Chondrocyte (in vitro differentiated cells): ENCODE measurements at regions not wholly inside any gene's neighbourhood (a gene's known extent, or its start where the extent isn't known, plus 50 kb on each side); places are given as distances from the start of the nearest gene placed in this dataset.

Experiments
- DNase-seq: peaks from one replicate; pipeline ENCODE4 v3.0.0; 2021; ENCODE audit warnings: mixed read lengths, low spot score
- H3K27ac Mint-ChIP-seq: one replicate; pipeline ENCODE4 v1.8.0; 2021; ENCODE audit warnings: mild to moderate bottlenecking, moderate library complexity, mixed read lengths; ENCODE audit not compliant: unreplicated experiment
- H3K27me3 Mint-ChIP-seq: 2 replicates; pipeline ENCODE4 v1.8.0; 2021; ENCODE audit warnings: low read depth, mixed read lengths
- H3K36me3 Mint-ChIP-seq: 2 replicates; pipeline ENCODE4 v1.8.0; 2021; ENCODE audit warnings: low read depth, mixed read lengths
- H3K4me1 Mint-ChIP-seq: 2 replicates; pipeline ENCODE4 v1.8.0; 2021; ENCODE audit warnings: low read depth, mild to moderate bottlenecking, mixed read lengths
- H3K4me3 Mint-ChIP-seq: one replicate; pipeline ENCODE4 v1.8.0; 2021; ENCODE audit warnings: mild to moderate bottlenecking, moderate library complexity, mixed read lengths; ENCODE audit not compliant: unreplicated experiment
- H3K9me3 Mint-ChIP-seq: 2 replicates; pipeline ENCODE4 v1.8.0; 2021; ENCODE audit warnings: low read depth, mixed read lengths
- CTCF ChIP-seq: fragments of 200-600 bp; sonication (generic); IDR thresholded peaks from 2 replicates; pipeline ENCODE4 v1.5.0; 2021; ENCODE audit warnings: antibody characterized with exemption, mild to moderate bottlenecking, moderate library complexity

- H3K4me1 Mint-ChIP-seq, result no peaks in the 10 kb centered on the region
- no peak overlapping the region for H3K4me3 Mint-ChIP-seq
- no peak overlapping the region for H3K27ac Mint-ChIP-seq
- no peak for DNase-seq
- TF ChIP-seq CTCF, result no peak
- H3K36me3 Mint-ChIP-seq, result no peaks in the 10 kb centered on the region
- H3K27me3 Mint-ChIP-seq, result peaks cover 14% of the 10 kb centered on the region
- no peaks in the 10 kb centered on the region for H3K9me3 Mint-ChIP-seq
These were observed 99.0 kb upstream of the HTR2A start for GRCh38 chr13:46995874-46996273.

DNA sequence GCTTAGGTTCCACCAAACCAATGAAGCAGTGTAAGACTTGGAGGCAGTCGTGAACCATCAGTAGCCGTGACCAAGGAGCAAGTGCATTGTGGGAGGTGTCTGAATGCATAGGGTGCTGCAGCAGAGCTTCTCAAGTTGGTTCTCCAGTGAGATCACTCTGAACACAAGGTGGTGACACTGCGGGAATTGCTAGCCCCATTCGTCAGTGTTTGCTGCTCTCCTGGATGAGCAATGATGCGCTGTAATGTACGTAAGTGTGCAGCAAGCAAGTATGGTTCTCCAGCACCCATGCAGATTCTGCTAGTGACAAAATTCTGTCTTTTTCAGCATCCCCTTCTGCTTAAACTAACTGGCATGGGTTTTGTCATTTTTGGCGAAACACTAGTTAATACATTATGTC, 97.6 kb upstream of the HTR2A start:
- no peaks in the 10 kb centered on the region for H3K9me3 Mint-ChIP-seq
- no peak for DNase-seq
- no peaks in the 10 kb centered on the region for H3K36me3 Mint-ChIP-seq
- H3K27me3 Mint-ChIP-seq, result peaks cover 18% of the 10 kb centered on the region
- no peak for TF ChIP-seq CTCF
- no peaks in the 10 kb centered on the region for H3K4me1 Mint-ChIP-seq
- H3K4me3 Mint-ChIP-seq, result no peak overlapping the region
- H3K27ac Mint-ChIP-seq, result no peak overlapping the region

DNA sequence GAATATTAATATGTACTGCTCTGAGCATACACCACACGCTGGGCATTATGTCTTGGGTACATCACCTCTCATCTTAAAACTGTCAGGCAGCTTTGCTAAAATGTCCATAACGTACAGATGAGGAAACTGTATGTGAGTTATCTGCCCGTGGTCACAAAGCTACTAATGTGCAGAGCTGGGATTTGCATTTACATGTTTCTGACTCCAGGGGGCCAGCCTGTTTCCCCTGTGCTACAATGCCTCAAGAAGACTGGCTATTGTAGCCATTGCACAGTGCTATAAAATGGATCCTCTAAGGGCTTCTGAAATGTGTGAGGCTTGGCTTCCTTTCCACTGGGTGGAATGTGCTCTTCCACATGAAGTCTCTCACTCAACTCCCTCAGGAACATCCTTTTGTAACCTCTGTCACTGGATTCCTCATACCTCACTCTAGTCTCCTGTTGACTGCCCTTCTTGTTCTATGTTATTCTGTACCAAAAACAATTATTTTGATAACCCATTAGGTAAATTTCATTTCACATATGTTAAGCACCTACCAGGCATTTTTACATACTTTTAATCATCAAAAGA, 95.6 kb upstream of the HTR2A start:
- H3K36me3 Mint-ChIP-seq, result no peaks in the 10 kb centered on the region
- H3K4me1 Mint-ChIP-seq, result no peaks in the 10 kb centered on the region
- no peaks in the 10 kb centered on the region for H3K9me3 Mint-ChIP-seq
- H3K27ac Mint-ChIP-seq, result no peak overlapping the region
- peak; percentile 54 for TF ChIP-seq CTCF
- DNase-seq, result no peak
- H3K27me3 Mint-ChIP-seq, result peaks cover 17% of the 10 kb centered on the region
- H3K4me3 Mint-ChIP-seq, result no peak overlapping the region

DNA sequence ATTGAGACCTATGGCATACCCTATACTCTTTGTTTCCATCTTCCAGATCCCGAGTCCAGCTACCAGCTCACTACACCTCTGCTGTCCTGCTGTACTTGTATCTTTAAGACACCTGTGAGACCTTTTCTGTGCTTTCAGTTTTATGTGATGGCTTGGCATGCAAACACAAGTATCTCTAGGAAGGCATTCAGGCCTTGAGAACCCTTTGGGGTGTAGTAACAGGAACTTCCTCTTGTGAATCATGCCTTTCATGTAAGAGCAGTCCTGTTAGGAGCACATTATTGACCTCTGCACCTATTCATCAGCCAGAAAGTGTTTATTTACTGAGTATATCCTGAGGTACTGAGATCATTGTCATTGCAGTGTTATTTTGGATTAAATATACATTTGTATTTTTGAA, 87.0 kb upstream of the HTR2A start:
- H3K9me3 Mint-ChIP-seq, result peaks cover 3% of the 10 kb centered on the region
- DNase-seq, result no peak
- TF ChIP-seq CTCF, result no peak
- no peaks in the 10 kb centered on the region for H3K36me3 Mint-ChIP-seq
- no peaks in the 10 kb centered on the region for H3K4me1 Mint-ChIP-seq
- H3K27me3 Mint-ChIP-seq, result peaks cover 4% of the 10 kb centered on the region
- H3K4me3 Mint-ChIP-seq, result no peak overlapping the region
- H3K27ac Mint-ChIP-seq, result no peak overlapping the region

DNA sequence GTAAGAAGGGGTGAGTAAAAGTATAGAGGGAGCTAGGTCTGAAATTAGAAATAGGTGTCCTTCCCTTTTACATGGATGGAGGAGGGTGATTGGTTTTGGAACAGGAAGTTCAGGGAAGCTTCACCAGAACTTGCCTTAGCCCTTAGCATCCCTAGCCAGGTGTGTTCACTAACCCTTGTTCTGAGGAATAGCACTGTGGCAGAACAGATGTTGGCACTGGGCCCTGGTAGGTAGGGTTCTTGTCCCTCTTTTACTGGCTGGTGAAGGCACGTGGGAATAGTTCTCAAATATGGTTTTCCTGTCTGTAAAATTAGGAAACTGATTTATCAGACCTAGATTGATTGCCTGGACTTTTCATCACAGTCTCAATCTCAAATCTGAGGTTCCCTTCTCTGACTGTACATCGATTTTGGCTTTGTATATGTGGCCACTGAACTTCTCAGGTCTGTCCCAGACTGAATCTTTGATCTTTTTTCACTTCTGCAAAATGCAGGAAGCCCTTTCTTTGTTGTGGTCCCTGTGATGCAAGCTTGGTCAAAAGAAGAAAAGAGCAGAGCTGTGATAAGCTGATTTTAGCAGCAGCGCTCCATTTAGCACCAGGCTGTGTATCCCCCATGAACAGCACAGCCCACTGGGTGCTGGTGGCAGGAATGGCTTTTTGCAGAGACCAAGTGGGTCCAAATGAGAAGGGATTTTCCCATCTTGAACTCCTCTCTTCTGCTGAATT, 86.2 kb upstream of the HTR2A start:
- Mint-ChIP-seq H3K4me3 (no peak overlapping the region), H3K36me3 (no peaks in the 10 kb centered on the region), H3K9me3 (peaks cover 3% of the 10 kb centered on the region), H3K4me1 (no peaks in the 10 kb centered on the region), H3K27me3 (peaks cover 2% of the 10 kb centered on the region), H3K27ac (no peak overlapping the region)
- no peak for DNase-seq
- TF ChIP-seq CTCF, result no peak
